Esophagus (tissue), 2 donors: ENCODE measurements at regions not wholly inside any gene's neighbourhood (a gene's known extent, or its start where the extent isn't known, plus 50 kb on each side); places are given as distances from the start of the nearest gene placed in this dataset.

ENCODE experiments used
- H3K27ac ChIP-seq, 2 donors: one replicate each; pipeline ENCODE4 v1.5.1; 2013; ENCODE audit warnings: low read depth in 2 of 2, mild to moderate bottlenecking in 2 of 2, inconsistent platforms in 1 of 2, low read length in 1 of 2, moderate library complexity in 1 of 2
- H3K27me3 ChIP-seq, 2 donors: one replicate each; pipeline ENCODE4 v1.6.1; 2013; ENCODE audit warnings: low read length in 2 of 2, control low read depth in 1 of 2, mild to moderate bottlenecking in 1 of 2; ENCODE audit not compliant: insufficient read depth in 2 of 2, control insufficient read depth in 1 of 2
- H3K36me3 ChIP-seq, 2 donors: one replicate each; pipeline ENCODE4 v1.6.1; 2013; ENCODE audit warnings: low read length in 1 of 2; ENCODE audit not compliant: control insufficient read depth in 2 of 2, insufficient read depth in 2 of 2
- H3K4me1 ChIP-seq, 2 donors: one replicate each; pipeline ENCODE4 v1.6.1; 2013; ENCODE audit warnings: low read length in 1 of 2; ENCODE audit not compliant: control insufficient read depth in 2 of 2, insufficient read depth in 2 of 2
- H3K4me3 ChIP-seq, 2 donors: one replicate each; pipeline ENCODE4 v1.5.1; 2013; ENCODE audit warnings: low read length in 2 of 2, mild to moderate bottlenecking in 2 of 2, low read depth in 1 of 2, moderate library complexity in 1 of 2
- H3K9me3 ChIP-seq, 2 donors: one replicate each; pipeline ENCODE4 v1.6.1; 2013; ENCODE audit warnings: mild to moderate bottlenecking in 2 of 2, low read depth in 1 of 2, low read length in 1 of 2, moderate library complexity in 1 of 2; ENCODE audit not compliant: control insufficient read depth in 2 of 2, insufficient read depth in 1 of 2
- WGBS, 2 donors: extraction: QIAGEN DNeasy Blood & Tissue Kit; methylation state at CpG; one replicate each; pipeline ENCODE4 v1.1.7; 2013; 5-methylcytosine and 5-hydroxymethylcytosine counted together
- donor health status: healthy with polysubstance abuse.
- donor health status: Bipolar disorder and iron deficiency.

GRCh38 chr17:53129863-53130262 lies 692.9 kb upstream of the KIF2B start:
- WGBS, 2 donors: 93 to 97% methylated on average over 2 of the region's 2 CpGs

GRCh38 chr17:53127331-53127730 lies 695.4 kb upstream of the KIF2B start:
- WGBS, 2 donors: 76 to 85% methylated on average over 3 of the region's 3 CpGs
- no peaks in the 10 kb centered on the region for H3K27me3 ChIP-seq
- H3K4me1 ChIP-seq: no peaks in the 10 kb centered on the region
- H3K27ac ChIP-seq: no peak overlapping the region
- no peaks in the 10 kb centered on the region for H3K36me3 ChIP-seq
- no peaks in the 10 kb centered on the region for H3K9me3 ChIP-seq
- H3K4me3 ChIP-seq: no peak overlapping the region

More at GRCh38 chr17:53129863-53130262, 692.9 kb upstream of the KIF2B start:
- H3K36me3 ChIP-seq: no peaks in the 10 kb centered on the region
- H3K4me3 ChIP-seq: no peak overlapping the region
- H3K27ac ChIP-seq: no peak overlapping the region
- no peaks in the 10 kb centered on the region for H3K9me3 ChIP-seq
- H3K27me3 ChIP-seq: no peaks in the 10 kb centered on the region
- no peaks in the 10 kb centered on the region for H3K4me1 ChIP-seq

- Histone ChIP-seq H3K9me3 (no peaks in the 10 kb centered on the region), H3K27me3 (no peaks in the 10 kb centered on the region), H3K4me1 (no peaks in the 10 kb centered on the region), H3K36me3 (no peaks in the 10 kb centered on the region), H3K27ac (no peak overlapping the region), H3K4me3 (no peak overlapping the region)
Measured at GRCh38 chr17:53122966-53123365, 699.8 kb upstream of the KIF2B start.

- Histone ChIP-seq H3K27ac (no peak overlapping the region), H3K36me3 (no peaks in the 10 kb centered on the region), H3K27me3 (no peaks in the 10 kb centered on the region), H3K4me3 (no peak overlapping the region), H3K9me3 (no peaks in the 10 kb centered on the region), H3K4me1 (no peaks in the 10 kb centered on the region)
- 56 to 61% methylated on average over 2 of the region's 2 CpGs for WGBS, 2 donors
Measured at GRCh38 chr17:53119773-53120172, 703.0 kb upstream of the KIF2B start.

GRCh38 chr17:53118948-53119347 lies 703.8 kb upstream of the KIF2B start:
- WGBS, 2 donors: 45% methylated on average over 2 of the region's 2 CpGs
- no peaks in the 10 kb centered on the region for H3K4me1 ChIP-seq
- no peak overlapping the region for H3K4me3 ChIP-seq
- H3K27ac ChIP-seq: no peak overlapping the region
- H3K27me3 ChIP-seq: no peaks in the 10 kb centered on the region
- no peaks in the 10 kb centered on the region for H3K9me3 ChIP-seq
- no peaks in the 10 kb centered on the region for H3K36me3 ChIP-seq

- Histone ChIP-seq H3K36me3 (no peaks in the 10 kb centered on the region), H3K9me3 (no peaks in the 10 kb centered on the region), H3K4me3 (no peak overlapping the region), H3K4me1 (no peaks in the 10 kb centered on the region), H3K27me3 (no peaks in the 10 kb centered on the region), H3K27ac (no peak overlapping the region)
Measured at GRCh38 chr17:53106886-53107285, 715.8 kb upstream of the KIF2B start.

GRCh38 chr17:53101706-53102105 lies 721.0 kb upstream of the KIF2B start:
- Histone ChIP-seq H3K4me3 (no peak overlapping the region), H3K9me3 (no peaks in the 10 kb centered on the region), H3K27me3 (no peaks in the 10 kb centered on the region), H3K4me1 (no peaks in the 10 kb centered on the region), H3K27ac (no peak overlapping the region), H3K36me3 (no peaks in the 10 kb centered on the region)
- WGBS, 2 donors: 95 to 97% methylated on average over 2 of the region's 2 CpGs

GRCh38 chr17:53100126-53100525 lies 722.6 kb upstream of the KIF2B start:
- no peak overlapping the region for H3K27ac ChIP-seq
- H3K9me3 ChIP-seq: no peaks in the 10 kb centered on the region
- no peaks in the 10 kb centered on the region for H3K27me3 ChIP-seq
- WGBS, 2 donors: 75 to 76% methylated on average over 3 of the region's 3 CpGs
- no peak overlapping the region for H3K4me3 ChIP-seq
- H3K36me3 ChIP-seq: no peaks in the 10 kb centered on the region
- no peaks in the 10 kb centered on the region for H3K4me1 ChIP-seq

- Histone ChIP-seq H3K27ac (no peak overlapping the region), H3K36me3 (no peaks in the 10 kb centered on the region), H3K9me3 (no peaks in the 10 kb centered on the region), H3K4me1 (no peaks in the 10 kb centered on the region), H3K4me3 (no peak overlapping the region), H3K27me3 (no peaks in the 10 kb centered on the region)
- WGBS, 2 donors: 40 to 46% methylated on average over 1 of the region's 1 CpG
Measured at GRCh38 chr17:53093391-53093790, 729.3 kb upstream of the KIF2B start.

- Histone ChIP-seq H3K4me3 (no peak overlapping the region), H3K9me3 (no peaks in the 10 kb centered on the region), H3K36me3 (no peaks in the 10 kb centered on the region), H3K27me3 (no peaks in the 10 kb centered on the region), H3K4me1 (no peaks in the 10 kb centered on the region), H3K27ac (no peak overlapping the region)
- WGBS, 2 donors: 83 to 86% methylated on average over 2 of the region's 2 CpGs
Measured at GRCh38 chr17:53092072-53092471, 730.7 kb upstream of the KIF2B start.
